ENCODE measurements at regions not wholly inside any gene's neighbourhood (a gene's known extent, or its start where the extent isn't known, plus 50 kb on each side); places are given as distances from the start of the nearest gene placed in this dataset.

DNA sequence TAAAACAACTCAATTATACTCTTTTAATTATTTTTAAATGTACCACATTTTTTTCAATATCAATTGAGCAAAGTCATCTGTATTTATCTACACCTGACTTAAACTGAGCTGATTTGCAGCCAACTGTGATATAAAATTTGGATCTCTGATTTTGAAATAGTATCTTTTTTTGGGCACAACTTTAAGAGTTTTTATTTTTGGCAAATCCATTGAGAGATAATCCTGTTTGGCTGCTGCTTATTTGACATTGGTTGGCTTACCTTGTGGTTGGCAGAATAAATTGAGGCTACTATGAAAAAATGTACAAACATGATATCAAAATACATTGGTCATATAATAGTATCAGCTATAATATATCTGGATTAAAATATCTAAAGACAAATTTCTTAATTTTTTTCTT is 656.0 kb upstream of the NDST4 start:
- H3K9ac ChIP-seq = no peak overlapping the region
- H3K27ac ChIP-seq (ENCODE audit: low read depth in 2 of 2, low read length in 1 of 2) = no peak overlapping the region
- no peaks in the 10 kb centered on the region for H3F3A ChIP-seq (replicated peaks; ENCODE audit: insufficient read depth)
- no peaks in the 10 kb centered on the region for H3K36me3 ChIP-seq (replicated peaks in 1 of 2; ENCODE audit: control insufficient read depth in 1 of 2, insufficient read depth in 2 of 2, low read length in 1 of 2)
- H3K4me1 ChIP-seq (ENCODE audit: control insufficient read depth in 1 of 2, insufficient read depth in 2 of 2, low read depth in 1 of 2, low read length in 1 of 2) = no peaks in the 10 kb centered on the region; a peak in 1 of 4 replicates
- no peak overlapping the region for H3K4me3 ChIP-seq (ENCODE audit: low read depth in 2 of 2, low read length in 1 of 2)
- CTCF ChIA-PET = interaction anchor here (0.6 to 1.1 kb wide), 2 partner anchors 22 to 83 kb away, joined by 3 to 4 read pairs; no protein-coding TSS in a partner anchor
- no peak overlapping the region for H3K4me2 ChIP-seq
- no peak overlapping the region for H2AFZ ChIP-seq (ENCODE audit: low read depth)
- H3K9me2 ChIP-seq = no peaks in the 10 kb centered on the region
- no peak for DNase-seq
- TF ChIP-seq MEF2A (IDR thresholded peaks at IDR 0.05; ENCODE audit: borderline replicate concordance, low read depth) (no peak), EZH2phosphoT487 (IDR thresholded peaks at IDR 0.05; ENCODE audit: borderline replicate concordance, low read depth) (no peak), JUND (IDR thresholded peaks at IDR 0.05) (no peak), GATA2 (CRISPR knock-in tag; IDR thresholded peaks at IDR 0.05) (no peak), RFX5 (IDR thresholded peaks at IDR 0.05; ENCODE audit: low read length) (no peak), MXI1 (IDR thresholded peaks at IDR 0.05; ENCODE audit: low read depth, low read length) (no peak), SIN3A (IDR thresholded peaks at IDR 0.05; ENCODE audit: borderline replicate concordance, low read depth, low read length) (no peak), GABPA (IDR thresholded peaks at IDR 0.05; ENCODE audit: low read depth) (no peak), RCOR1 (IDR thresholded peaks at IDR 0.05; ENCODE audit: low read length) (no peak), TAF1 (IDR thresholded peaks at IDR 0.05; ENCODE audit: borderline replicate concordance, low read depth, low read length) (no peak)
- TF ChIP-seq, protein P1, sequence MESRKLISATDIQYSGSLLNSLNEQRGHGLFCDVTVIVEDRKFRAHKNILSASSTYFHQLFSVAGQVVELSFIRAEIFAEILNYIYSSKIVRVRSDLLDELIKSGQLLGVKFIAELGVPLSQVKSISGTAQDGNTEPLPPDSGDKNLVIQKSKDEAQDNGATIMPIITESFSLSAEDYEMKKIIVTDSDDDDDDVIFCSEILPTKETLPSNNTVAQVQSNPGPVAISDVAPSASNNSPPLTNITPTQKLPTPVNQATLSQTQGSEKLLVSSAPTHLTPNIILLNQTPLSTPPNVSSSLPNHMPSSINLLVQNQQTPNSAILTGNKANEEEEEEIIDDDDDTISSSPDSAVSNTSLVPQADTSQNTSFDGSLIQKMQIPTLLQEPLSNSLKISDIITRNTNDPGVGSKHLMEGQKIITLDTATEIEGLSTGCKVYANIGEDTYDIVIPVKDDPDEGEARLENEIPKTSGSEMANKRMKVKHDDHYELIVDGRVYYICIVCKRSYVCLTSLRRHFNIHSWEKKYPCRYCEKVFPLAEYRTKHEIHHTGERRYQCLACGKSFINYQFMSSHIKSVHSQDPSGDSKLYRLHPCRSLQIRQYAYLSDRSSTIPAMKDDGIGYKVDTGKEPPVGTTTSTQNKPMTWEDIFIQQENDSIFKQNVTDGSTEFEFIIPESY (IDR thresholded peaks at IDR 0.05; ENCODE audit: borderline replicate concordance, low read depth) = no peak
- TF ChIP-seq, protein P2, sequence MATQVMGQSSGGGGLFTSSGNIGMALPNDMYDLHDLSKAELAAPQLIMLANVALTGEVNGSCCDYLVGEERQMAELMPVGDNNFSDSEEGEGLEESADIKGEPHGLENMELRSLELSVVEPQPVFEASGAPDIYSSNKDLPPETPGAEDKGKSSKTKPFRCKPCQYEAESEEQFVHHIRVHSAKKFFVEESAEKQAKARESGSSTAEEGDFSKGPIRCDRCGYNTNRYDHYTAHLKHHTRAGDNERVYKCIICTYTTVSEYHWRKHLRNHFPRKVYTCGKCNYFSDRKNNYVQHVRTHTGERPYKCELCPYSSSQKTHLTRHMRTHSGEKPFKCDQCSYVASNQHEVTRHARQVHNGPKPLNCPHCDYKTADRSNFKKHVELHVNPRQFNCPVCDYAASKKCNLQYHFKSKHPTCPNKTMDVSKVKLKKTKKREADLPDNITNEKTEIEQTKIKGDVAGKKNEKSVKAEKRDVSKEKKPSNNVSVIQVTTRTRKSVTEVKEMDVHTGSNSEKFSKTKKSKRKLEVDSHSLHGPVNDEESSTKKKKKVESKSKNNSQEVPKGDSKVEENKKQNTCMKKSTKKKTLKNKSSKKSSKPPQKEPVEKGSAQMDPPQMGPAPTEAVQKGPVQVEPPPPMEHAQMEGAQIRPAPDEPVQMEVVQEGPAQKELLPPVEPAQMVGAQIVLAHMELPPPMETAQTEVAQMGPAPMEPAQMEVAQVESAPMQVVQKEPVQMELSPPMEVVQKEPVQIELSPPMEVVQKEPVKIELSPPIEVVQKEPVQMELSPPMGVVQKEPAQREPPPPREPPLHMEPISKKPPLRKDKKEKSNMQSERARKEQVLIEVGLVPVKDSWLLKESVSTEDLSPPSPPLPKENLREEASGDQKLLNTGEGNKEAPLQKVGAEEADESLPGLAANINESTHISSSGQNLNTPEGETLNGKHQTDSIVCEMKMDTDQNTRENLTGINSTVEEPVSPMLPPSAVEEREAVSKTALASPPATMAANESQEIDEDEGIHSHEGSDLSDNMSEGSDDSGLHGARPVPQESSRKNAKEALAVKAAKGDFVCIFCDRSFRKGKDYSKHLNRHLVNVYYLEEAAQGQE (IDR thresholded peaks at IDR 0.05; ENCODE audit: low read depth, low read length) = no peak
- TF ChIP-seq, protein P3, sequence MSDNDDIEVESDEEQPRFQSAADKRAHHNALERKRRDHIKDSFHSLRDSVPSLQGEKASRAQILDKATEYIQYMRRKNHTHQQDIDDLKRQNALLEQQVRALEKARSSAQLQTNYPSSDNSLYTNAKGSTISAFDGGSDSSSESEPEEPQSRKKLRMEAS (IDR thresholded peaks at IDR 0.05; ENCODE audit: low read depth) = no peak
- TF ChIP-seq, protein P4, sequence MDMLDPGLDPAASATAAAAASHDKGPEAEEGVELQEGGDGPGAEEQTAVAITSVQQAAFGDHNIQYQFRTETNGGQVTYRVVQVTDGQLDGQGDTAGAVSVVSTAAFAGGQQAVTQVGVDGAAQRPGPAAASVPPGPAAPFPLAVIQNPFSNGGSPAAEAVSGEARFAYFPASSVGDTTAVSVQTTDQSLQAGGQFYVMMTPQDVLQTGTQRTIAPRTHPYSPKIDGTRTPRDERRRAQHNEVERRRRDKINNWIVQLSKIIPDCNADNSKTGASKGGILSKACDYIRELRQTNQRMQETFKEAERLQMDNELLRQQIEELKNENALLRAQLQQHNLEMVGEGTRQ (IDR thresholded peaks at IDR 0.05; ENCODE audit: borderline replicate concordance, low read depth, low read length) = no peak
- TF ChIP-seq, protein P5, sequence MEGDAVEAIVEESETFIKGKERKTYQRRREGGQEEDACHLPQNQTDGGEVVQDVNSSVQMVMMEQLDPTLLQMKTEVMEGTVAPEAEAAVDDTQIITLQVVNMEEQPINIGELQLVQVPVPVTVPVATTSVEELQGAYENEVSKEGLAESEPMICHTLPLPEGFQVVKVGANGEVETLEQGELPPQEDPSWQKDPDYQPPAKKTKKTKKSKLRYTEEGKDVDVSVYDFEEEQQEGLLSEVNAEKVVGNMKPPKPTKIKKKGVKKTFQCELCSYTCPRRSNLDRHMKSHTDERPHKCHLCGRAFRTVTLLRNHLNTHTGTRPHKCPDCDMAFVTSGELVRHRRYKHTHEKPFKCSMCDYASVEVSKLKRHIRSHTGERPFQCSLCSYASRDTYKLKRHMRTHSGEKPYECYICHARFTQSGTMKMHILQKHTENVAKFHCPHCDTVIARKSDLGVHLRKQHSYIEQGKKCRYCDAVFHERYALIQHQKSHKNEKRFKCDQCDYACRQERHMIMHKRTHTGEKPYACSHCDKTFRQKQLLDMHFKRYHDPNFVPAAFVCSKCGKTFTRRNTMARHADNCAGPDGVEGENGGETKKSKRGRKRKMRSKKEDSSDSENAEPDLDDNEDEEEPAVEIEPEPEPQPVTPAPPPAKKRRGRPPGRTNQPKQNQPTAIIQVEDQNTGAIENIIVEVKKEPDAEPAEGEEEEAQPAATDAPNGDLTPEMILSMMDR (IDR thresholded peaks at IDR 0.05) = no peak
- TF ChIP-seq, protein P6, sequence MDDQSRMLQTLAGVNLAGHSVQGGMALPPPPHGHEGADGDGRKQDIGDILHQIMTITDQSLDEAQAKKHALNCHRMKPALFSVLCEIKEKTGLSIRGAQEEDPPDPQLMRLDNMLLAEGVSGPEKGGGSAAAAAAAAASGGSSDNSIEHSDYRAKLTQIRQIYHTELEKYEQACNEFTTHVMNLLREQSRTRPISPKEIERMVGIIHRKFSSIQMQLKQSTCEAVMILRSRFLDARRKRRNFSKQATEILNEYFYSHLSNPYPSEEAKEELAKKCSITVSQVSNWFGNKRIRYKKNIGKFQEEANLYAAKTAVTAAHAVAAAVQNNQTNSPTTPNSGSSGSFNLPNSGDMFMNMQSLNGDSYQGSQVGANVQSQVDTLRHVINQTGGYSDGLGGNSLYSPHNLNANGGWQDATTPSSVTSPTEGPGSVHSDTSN (IDR thresholded peaks at IDR 0.05) = no peak
- TF ChIP-seq, protein P7, sequence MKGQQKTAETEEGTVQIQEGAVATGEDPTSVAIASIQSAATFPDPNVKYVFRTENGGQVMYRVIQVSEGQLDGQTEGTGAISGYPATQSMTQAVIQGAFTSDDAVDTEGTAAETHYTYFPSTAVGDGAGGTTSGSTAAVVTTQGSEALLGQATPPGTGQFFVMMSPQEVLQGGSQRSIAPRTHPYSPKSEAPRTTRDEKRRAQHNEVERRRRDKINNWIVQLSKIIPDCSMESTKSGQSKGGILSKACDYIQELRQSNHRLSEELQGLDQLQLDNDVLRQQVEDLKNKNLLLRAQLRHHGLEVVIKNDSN (IDR thresholded peaks at IDR 0.05; ENCODE audit: borderline replicate concordance, low read depth) = no peak
- TF ChIP-seq, protein P8, sequence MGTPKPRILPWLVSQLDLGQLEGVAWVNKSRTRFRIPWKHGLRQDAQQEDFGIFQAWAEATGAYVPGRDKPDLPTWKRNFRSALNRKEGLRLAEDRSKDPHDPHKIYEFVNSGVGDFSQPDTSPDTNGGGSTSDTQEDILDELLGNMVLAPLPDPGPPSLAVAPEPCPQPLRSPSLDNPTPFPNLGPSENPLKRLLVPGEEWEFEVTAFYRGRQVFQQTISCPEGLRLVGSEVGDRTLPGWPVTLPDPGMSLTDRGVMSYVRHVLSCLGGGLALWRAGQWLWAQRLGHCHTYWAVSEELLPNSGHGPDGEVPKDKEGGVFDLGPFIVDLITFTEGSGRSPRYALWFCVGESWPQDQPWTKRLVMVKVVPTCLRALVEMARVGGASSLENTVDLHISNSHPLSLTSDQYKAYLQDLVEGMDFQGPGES (IDR thresholded peaks at IDR 0.05; ENCODE audit: low read depth, low read length) = no peak
- H3K79me2 ChIP-seq (ENCODE audit: insufficient read depth) = no peaks in the 10 kb centered on the region
- POLR2A ChIA-PET = no interaction called here
- no peaks in the 10 kb centered on the region for H4K20me1 ChIP-seq (ENCODE audit: insufficient read depth)
- no peaks in the 10 kb centered on the region for H3K27me3 ChIP-seq (ENCODE audit: insufficient read depth)
- H3K9me3 ChIP-seq = no peaks in the 10 kb centered on the region
